ENCODE measurements at regions not wholly inside any gene's neighbourhood (a gene's known extent, or its start where the extent isn't known, plus 50 kb on each side); places are given as distances from the start of the nearest gene placed in this dataset.

- no peak for TF ChIP-seq CTCF (conservative IDR thresholded peaks at IDR 0.05)
- TF ChIP-seq EZH2 (IDR thresholded peaks at IDR 0.05; ENCODE audit: low read depth) = no peak
Measured at GRCh38 chr6:53428886-53429285, 80.1 kb upstream of the ELOVL5 start.

Data from PC-9 (cell line).